OCI-M2 (cell line): ENCODE measurements at regions not wholly inside any gene's neighbourhood (a gene's known extent, or its start where the extent isn't known, plus 50 kb on each side); places are given as distances from the start of the nearest gene placed in this dataset.

Experiments
- DNase-seq: peaks from one replicate; lab custom pipeline; 2025; ENCODE audit not compliant: unreplicated experiment; lab: John Stamatoyannopoulos, UW

- DNase-seq: no peak
These were observed 116.1 kb upstream of the ZNF366 start for GRCh38 chr5:72623323-72623722.

GRCh38 chr5:72622170-72622760 is 115.1 kb upstream of the ZNF366 start:
- no peak for DNase-seq

GRCh38 chr5:72621576-72621975 is 114.4 kb upstream of the ZNF366 start:
- no peak for DNase-seq

GRCh38 chr5:72619677-72620076 is 112.5 kb upstream of the ZNF366 start:
- DNase-seq: no peak

- DNase-seq: no peak
These were observed 112.0 kb upstream of the ZNF366 start for GRCh38 chr5:72619251-72619650.

- no peak for DNase-seq
These were observed 111.5 kb upstream of the ZNF366 start for GRCh38 chr5:72618708-72619107.

GRCh38 chr5:72615061-72615460 is 107.9 kb upstream of the ZNF366 start:
- no peak for DNase-seq

- no peak for DNase-seq
These were observed 106.3 kb upstream of the ZNF366 start for GRCh38 chr5:72613515-72613914.

GRCh38 chr5:72612810-72613209 is 105.6 kb upstream of the ZNF366 start:
- no peak for DNase-seq

- DNase-seq: no peak
These were observed 104.0 kb upstream of the ZNF366 start for GRCh38 chr5:72611118-72611730.

- no peak for DNase-seq
These were observed 101.7 kb upstream of the ZNF366 start for GRCh38 chr5:72608926-72609325.

GRCh38 chr5:72608297-72608696 is 101.1 kb upstream of the ZNF366 start:
- DNase-seq: no peak

GRCh38 chr5:72607381-72607780 is 100.2 kb upstream of the ZNF366 start:
- no peak for DNase-seq

GRCh38 chr5:72606525-72606924 is 99.3 kb upstream of the ZNF366 start:
- DNase-seq: no peak

- DNase-seq: no peak
These were observed 98.4 kb upstream of the ZNF366 start for GRCh38 chr5:72605632-72606031.

GRCh38 chr5:72604798-72605154 is 97.6 kb upstream of the ZNF366 start:
- no peak for DNase-seq

- DNase-seq: no peak
These were observed 97.0 kb upstream of the ZNF366 start for GRCh38 chr5:72604111-72604797.

- DNase-seq: no peak
These were observed 95.8 kb upstream of the ZNF366 start for GRCh38 chr5:72602696-72603685.

- no peak for DNase-seq
These were observed 94.7 kb upstream of the ZNF366 start for GRCh38 chr5:72601861-72602260.

GRCh38 chr5:72600391-72600981 is 93.3 kb upstream of the ZNF366 start:
- no peak for DNase-seq
